Activated CD4-positive, alpha-beta T cell treated with anti-CD3 and anti-CD28 coated beads for 48 hours (primary cell): ENCODE measurements at regions not wholly inside any gene's neighbourhood (a gene's known extent, or its start where the extent isn't known, plus 50 kb on each side); places are given as distances from the start of the nearest gene placed in this dataset.

Experiments used
- DNase-seq: peaks from one replicate; pipeline ENCODE4 v3.0.0-alpha.2; 2020

DNA sequence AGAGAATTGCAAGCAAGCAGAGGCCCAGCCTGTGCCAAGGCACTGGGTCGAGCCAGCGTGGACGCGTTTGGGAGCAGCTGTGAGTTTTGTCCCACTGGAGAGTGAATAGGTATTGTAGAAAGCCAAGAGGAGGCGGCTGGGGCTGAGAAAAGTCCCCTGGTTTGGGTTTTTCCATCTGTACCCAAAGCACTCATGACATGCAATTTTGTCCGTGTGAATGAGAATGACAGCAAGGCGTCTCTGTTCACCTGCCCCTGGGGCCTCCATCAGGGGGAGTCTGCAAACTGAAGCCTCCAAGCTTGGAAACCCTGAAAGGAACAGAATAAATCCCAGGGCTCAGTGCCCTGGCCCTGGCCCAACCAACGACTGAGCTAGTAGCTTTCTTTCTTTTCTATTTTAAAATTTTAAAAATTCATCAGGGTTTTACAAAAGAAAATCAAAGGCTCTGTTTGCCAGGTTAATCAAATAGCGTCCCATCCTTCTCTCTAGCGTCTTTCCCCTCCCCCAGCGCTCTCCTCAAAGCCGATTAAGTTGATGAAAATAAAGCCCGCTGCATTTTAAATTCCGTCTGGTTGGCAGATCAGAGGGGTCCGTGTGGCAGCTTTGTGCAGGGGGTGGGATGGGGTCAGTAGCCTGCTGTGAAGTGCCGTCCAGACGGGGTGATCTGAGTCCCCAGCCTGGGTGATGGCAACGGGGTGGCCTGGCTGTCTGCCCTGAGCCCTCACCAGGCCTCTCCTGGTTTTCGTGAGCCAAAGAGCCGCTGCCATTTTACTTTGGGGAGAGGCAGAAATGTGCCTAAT lies 171.0 kb downstream of the KATNIP start:
- no peak for DNase-seq

DNA sequence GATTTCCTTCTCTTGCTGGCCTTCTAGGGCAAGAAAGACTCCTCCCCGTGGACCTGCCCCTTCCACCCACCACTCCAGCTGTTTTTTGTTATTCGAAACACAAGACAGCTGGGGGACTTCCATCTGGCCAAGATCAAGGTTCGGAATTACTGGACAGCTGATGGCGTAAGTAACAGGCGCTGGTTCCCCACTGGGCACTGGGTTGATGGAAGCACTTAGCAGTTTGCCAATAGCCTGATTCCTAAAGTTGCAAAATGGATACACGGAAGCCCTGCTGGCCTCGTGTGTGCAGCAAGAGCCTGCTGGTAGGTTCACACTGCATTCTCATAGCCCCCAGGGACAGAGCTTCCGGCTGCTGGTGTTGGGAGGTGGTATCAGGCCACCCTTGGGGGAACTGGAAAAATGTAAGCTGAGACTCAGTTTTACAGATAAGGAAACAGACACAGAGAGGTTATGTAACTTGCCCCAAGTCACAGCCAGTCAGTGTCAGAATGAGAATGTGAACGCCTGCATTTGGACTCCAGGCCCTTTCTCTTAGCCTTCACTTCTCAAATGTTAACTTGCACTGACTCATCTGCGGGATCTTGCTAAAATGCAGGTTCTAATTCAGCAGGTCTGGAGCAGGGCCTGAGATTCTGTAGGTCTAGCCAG lies 171.7 kb downstream of the KATNIP start:
- DNase-seq, result no peak

DNA sequence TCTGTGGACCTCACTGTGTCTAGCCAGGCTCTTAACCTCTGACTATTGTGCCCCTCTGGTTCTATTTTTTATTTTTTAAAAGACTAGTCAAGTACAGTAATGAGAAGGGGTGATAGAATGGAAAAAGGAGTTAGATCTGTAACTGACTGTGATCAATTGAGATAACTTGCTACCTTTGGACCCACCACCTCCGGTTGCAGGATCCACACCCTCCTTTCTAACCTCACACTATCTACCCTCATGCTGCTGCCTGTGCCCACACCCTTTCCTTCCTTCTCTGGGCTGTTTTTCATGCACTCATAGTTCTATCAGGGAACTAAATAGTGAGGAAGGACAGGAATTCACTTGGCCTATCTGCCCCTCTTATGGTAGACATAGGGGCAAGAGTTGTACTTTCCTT lies 172.3 kb downstream of the KATNIP start:
- DNase-seq, result no peak

DNA sequence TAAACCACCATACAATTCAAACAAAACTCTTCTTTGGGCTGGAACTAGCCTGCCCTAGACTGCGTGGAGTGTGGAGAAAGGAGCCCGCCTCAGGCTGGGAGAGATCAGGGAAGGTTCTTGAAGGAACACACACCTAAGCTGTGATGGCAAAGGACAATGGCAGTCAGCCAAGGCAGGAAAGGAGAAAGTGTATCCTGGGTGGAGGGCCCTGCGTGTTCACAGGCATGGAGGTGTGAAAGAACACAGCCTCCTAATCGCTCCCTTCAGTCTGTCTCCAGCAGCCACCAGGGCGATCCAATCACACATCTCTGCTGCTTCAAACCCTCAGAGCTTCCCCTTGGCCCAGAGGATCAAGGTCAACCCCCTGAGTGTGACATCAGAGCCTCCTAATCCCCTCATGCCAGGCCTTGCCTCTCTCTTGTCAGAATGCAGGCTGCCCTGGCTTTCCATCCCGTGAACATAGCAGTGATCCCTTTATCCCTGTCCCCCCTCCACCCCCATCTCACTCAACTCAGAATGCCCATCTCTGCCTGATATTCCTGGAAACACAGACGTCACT lies 173.0 kb downstream of the KATNIP start:
- DNase-seq, result no peak

DNA sequence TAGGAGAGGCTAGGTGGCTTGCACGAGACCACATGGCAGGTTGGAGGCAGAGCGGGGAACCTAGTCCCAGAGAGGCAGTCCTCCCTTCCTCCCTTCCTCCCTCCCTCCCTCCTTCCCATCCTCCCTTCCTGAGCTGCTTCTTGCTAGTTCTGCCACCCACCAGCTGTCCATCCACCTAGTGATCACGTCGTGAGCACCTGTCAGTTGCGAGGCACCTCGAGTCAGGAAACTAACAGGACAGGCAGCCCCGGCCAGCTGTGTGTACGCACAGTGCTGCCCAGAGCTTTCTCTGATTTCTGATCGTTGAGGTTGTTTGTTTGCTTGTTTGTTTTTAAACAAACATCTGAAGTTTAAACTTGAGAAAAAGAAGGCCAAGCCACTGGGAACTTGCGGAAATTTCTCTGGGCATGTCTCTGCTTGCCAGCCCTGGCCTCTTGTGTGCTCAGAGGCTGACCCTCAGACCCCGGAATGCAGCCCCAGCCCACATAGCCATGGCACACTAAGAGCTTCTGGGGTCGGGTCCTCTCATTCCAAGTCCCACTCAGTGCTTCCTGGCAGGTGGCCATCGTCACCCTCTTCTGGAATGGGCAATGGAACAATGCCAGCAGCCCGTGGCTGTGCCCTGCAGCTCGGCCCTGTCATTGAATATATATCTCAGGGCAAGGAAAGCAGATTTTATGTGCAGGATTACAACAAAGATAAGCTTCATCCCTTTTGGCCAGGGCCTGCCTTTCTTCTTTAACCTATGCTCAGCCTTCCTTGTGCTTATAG lies 174.0 kb downstream of the KATNIP start:
- no peak for DNase-seq

DNA sequence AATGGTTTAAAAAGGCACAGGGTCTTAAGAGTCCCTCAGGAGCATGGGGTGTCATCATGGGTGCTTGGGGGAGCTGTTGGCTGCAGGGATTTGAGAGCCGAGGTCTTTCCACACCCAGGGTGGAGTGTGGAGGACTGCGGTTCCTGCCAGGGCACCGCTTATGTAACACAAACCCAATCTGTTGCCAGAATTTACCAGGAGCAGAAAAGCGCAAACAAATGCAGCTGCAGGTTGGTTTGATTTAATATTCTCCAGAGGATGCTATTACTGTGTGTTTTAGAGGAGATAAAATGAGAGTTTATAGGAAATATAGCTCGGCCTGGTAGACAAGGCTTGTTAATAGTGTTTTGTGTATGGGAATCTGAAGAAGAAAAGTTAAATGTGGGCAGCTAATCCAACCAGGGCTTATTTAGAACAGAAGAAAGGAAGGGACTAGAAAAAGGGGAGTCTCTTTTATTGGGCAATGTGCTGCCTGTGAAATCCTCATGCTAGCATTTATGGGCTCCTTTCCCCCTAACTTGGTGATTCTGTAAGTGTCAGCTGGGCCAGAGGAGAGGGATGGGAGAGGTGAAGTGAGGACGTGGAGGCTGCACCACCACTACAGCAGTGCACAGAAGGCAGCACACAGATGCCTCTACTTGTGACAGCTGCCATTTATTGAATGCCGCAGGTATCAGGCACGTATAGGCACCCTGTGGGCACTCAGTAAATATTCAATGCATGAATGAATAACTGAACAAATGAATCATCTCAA lies 174.7 kb downstream of the KATNIP start:
- no peak for DNase-seq

DNA sequence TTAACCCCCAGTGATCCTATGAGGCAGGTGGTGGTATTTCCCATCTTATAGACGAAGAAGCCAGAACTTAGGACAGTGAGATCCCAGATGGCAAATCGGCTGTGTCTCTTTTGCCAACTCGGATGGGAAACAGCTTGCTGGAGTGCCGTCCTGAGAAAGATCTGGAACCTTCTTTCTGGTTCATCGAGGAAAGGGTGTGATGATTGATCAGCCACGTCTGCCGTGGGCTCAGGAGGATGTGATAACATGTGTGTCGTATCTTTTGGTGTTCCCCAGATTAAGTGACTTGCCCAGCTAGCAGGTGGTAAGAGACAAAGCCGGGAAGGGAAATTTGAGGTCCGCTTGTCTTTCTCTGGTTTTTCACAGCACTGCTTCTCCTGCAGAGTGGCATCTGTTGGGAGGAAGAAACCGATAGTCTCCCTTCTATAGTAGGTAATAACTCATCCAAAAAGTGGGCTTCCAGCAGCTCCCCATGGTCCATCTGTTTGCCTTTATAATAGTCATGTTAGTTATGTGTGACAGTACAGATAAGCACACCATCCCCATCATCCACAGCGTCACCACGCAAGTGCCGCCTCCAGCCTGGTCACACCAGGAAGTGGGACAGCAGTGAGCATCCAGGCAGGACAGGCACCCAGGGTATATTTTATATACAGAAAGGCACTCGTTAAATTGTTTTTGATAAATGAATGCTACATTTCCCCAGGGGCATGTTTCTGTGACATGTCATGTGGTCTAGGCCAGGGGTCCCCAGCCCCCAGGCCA lies 175.5 kb downstream of the KATNIP start:
- DNase-seq, result no peak

DNA sequence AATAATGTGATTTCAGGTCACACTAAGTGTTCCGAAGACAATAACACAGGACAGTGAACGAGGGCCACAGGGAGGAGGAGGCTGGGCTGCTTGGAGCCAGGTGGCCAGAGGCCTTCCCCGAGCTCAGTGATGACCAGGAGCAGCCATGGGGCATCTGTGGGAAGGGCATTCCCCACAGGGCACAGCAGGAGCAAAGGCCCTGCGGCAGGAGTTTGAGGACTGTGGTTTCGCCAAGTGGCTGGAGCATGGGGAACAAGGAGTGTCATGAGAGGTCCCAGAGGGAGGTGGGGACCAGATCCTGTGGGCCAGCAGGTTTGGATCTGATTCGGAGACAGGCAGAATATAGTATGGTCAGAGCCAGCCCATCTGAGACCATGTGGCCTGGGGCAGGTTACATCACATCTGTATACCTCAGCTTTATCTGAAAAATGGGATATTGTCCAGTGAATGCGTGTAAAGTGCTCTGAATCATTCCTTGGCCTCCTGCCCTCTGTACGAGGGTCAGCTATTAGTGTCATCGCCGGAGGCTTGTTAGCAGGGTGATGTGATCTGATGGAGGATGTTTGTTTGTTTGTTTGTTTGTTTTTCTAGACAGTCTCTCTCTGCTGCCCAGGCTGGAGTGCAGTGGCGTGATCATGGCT lies 176.8 kb downstream of the KATNIP start:
- DNase-seq, result no peak

- no peak for DNase-seq
These were observed 178.0 kb downstream of the KATNIP start for GRCh38 chr16:27727941-27728340.

DNA sequence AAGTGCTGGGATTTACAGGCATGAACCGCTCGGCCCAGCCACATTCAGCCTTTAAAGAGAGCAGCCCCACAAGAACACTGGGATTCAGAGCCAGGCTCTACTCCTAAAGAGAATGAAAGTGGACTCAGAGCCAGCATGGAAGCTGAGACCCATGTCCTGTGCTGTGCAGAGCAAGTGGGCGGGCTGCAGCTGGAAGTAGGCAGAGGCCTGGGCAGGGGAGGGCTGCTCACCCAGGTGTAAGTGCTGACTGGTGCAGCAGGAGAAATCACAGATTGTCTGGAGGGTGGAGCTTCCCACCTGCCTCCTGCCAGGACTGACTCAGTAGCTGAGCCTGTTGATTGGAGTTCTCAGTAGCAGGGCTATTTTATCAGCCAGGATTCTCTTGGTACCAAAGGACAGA lies 178.7 kb downstream of the KATNIP start:
- no peak for DNase-seq

GRCh38 chr16:27729516-27730304 lies 179.8 kb downstream of the KATNIP start:
- no peak for DNase-seq

- DNase-seq, result no peak
These were observed 180.8 kb downstream of the KATNIP start for GRCh38 chr16:27730661-27731210.

DNA sequence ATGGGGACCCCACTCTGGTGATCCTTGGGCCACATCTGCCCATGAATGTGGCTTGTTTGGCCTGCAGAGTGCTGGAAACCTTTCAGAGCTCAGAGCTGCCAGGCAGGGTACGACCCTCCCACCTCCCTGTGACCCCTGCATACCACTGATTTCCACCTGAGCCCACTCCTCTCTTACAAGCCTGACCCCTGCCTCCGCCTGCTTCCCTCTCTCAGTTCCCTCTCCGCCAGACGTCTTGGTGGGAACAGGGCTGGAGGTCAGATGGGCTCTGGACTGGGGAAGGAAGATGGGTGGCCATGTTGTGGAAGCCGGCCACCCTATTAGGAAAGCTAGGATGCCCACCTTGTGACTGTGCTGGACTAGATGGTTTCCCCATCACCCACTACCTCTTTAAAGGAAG lies 185.1 kb downstream of the KATNIP start:
- no peak for DNase-seq

DNA sequence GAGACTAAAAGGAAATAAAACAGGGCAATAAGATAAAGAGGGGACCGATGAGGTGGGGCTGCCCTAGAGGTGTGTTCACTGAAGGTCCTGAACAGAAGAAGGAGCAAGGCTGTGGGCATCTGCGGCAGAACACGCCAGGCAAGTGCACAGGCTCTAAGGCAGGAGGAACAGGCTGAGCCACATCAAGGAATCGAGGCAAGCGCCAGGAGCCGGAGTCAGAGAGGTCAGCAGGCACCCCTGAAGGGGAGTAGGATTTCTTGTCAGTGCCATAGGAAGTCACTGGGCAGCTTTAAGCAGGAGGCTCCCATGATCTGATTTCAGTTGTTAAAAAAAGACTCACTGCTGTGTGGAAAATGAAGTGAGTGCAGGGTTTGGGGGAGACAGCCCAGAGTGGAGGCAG lies 186.5 kb downstream of the KATNIP start:
- no peak for DNase-seq

DNA sequence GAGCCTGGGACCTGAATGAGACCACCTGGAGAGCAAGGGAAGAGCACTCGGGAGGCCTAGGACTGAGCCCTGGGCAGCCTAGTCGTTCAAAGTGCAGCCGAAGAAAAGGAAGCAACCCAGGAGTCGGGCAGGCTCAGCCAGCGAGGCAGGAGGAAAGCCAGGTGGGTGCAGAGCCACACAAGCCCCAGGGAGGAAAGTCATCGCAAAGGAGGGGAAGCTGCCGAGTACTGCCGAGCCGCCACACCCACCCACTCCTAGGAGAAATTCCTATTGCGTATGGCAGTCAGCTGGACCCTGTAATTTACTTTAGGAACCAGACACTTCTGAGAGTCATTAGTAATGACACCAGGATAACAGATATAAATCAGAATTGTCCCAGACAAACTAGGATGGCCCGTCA lies 187.6 kb downstream of the KATNIP start:
- DNase-seq, result no peak
